Mammary epithelial cell (primary cell): ENCODE measurements at regions not wholly inside any gene's neighbourhood (a gene's known extent, or its start where the extent isn't known, plus 50 kb on each side); places are given as distances from the start of the nearest gene placed in this dataset.

Source experiments
- CTCF ChIP-seq, 2 donors: IDR thresholded peaks in 1 of 2; conservative IDR thresholded peaks in 1 of 2; 2 replicates each; pipeline ENCODE4 v1.5.1; 2011 to 2012; ENCODE audit warnings: inconsistent platforms in 2 of 2, low read length in 2 of 2, mild to moderate bottlenecking in 2 of 2, control low read depth in 1 of 2, low read depth in 1 of 2; ENCODE audit not compliant: insufficient read depth in 1 of 2; ENCODE audit errors: extremely low read depth in 1 of 2
- EZH2 ChIP-seq: IDR thresholded peaks from 2 replicates; pipeline ENCODE4 v1.6.1; 2012; ENCODE audit warnings: low read length, inconsistent platforms, borderline replicate concordance

GRCh38 chr1:147491098-147491497, 50.2 kb upstream of the BCL9 start:
- TF ChIP-seq CTCF (conservative IDR thresholded peaks at IDR 0.05 in 1 of 2, IDR thresholded peaks at IDR 0.05 in 1 of 2; ENCODE audit: extremely low read depth in 1 of 2, insufficient read depth in 1 of 2, low read depth in 1 of 2, low read length in 2 of 2) (no peak), EZH2 (no peak)
